A549 (cell line): ENCODE measurements at regions not wholly inside any gene's neighbourhood (a gene's known extent, or its start where the extent isn't known, plus 50 kb on each side); places are given as distances from the start of the nearest gene placed in this dataset.

Experiments used
- EP300 ChIP-seq, 2 experiments: fragments of >200 bp; sonication (Bioruptor Twin); formaldehyde crosslinking; IDR thresholded peaks; 2 replicates in 1 of 2; 3 replicates in 1 of 2; pipeline ENCODE4 v1.6.1; 2016 to 2017
- MAFK ChIP-seq: fragments of 450-650 bp; IDR thresholded peaks from 2 replicates; pipeline ENCODE4 v1.6.1; 2014; ENCODE audit not compliant: partially characterized antibody
- MYC ChIP-seq: IDR thresholded peaks from 2 replicates; pipeline ENCODE4 v1.6.1; 2012; ENCODE audit warnings: mild to moderate bottlenecking, inconsistent platforms, low read length, improper control_type of control experiment, borderline replicate concordance
- POLR2A ChIP-seq: IDR thresholded peaks from 2 replicates; pipeline ENCODE4 v1.6.1; 2012; ENCODE audit warnings: mild to moderate bottlenecking, low read length
- TF ChIP-seq, protein P1 (sequence below): fragments of >200 bp; sonication (Bioruptor Twin); formaldehyde crosslinking; IDR thresholded peaks from 3 replicates; pipeline ENCODE4 v1.5.1; 2016

GRCh38 chr17:55585629-55586028 is 74.4 kb upstream of the SMIM36 start:
- TF ChIP-seq EP300 (IDR thresholded peaks at IDR 0.05): no peak
- no peak for TF ChIP-seq POLR2A
- TF ChIP-seq MYC: no peak
- no peak for TF ChIP-seq MAFK
- TF ChIP-seq, protein P1, sequence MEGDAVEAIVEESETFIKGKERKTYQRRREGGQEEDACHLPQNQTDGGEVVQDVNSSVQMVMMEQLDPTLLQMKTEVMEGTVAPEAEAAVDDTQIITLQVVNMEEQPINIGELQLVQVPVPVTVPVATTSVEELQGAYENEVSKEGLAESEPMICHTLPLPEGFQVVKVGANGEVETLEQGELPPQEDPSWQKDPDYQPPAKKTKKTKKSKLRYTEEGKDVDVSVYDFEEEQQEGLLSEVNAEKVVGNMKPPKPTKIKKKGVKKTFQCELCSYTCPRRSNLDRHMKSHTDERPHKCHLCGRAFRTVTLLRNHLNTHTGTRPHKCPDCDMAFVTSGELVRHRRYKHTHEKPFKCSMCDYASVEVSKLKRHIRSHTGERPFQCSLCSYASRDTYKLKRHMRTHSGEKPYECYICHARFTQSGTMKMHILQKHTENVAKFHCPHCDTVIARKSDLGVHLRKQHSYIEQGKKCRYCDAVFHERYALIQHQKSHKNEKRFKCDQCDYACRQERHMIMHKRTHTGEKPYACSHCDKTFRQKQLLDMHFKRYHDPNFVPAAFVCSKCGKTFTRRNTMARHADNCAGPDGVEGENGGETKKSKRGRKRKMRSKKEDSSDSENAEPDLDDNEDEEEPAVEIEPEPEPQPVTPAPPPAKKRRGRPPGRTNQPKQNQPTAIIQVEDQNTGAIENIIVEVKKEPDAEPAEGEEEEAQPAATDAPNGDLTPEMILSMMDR: no peak
